ENCODE measurements at regions not wholly inside any gene's neighbourhood (a gene's known extent, or its start where the extent isn't known, plus 50 kb on each side); places are given as distances from the start of the nearest gene placed in this dataset.

GRCh38 chr15:70597056-70597603 is 166.2 kb downstream of the UACA start:
- Histone ChIP-seq H4K5ac (ENCODE audit: insufficient read length, low read depth, low read length) (no peak overlapping the region), H3K9ac (ENCODE audit: extremely low read depth, insufficient read length, low read length) (no peak overlapping the region), H3K9me3 (ENCODE audit: control insufficient read depth, low read depth, low read length) (no peaks in the 10 kb centered on the region), H3K23ac (ENCODE audit: insufficient read length, low read depth, low read length) (no peak overlapping the region), H3K4ac (ENCODE audit: low read depth, low read length) (no peak overlapping the region), H3K23me2 (ENCODE audit: insufficient read length, low read depth, low read length, poor library complexity, severe bottlenecking) (no peaks in the 10 kb centered on the region), H2AK5ac (ENCODE audit: insufficient read length, low read length) (no peak overlapping the region), H4K20me1 (ENCODE audit: control insufficient read depth, insufficient read depth, insufficient read length) (no peaks in the 10 kb centered on the region), H3T11ph (ENCODE audit: low read length) (no peak overlapping the region), H4K91ac (ENCODE audit: insufficient read length, low read depth, low read length) (no peak overlapping the region), H2BK120ac (ENCODE audit: low read depth, low read length, poor library complexity, severe bottlenecking) (no peak overlapping the region), H3K4me1 (ENCODE audit: insufficient read depth, low read length) (no peaks in the 10 kb centered on the region), H3K4me2 (ENCODE audit: insufficient read depth, insufficient read length, low read length) (no peak overlapping the region), H3K79me1 (ENCODE audit: insufficient read depth, low read depth, low read length, poor library complexity, severe bottlenecking) (no peaks in the 10 kb centered on the region), H3K18ac (ENCODE audit: insufficient read length, low read depth, low read length) (no peak overlapping the region), H2BK15ac (ENCODE audit: low read depth, low read length) (no peak overlapping the region), H3K79me2 (ENCODE audit: insufficient read depth, low read length) (no peaks in the 10 kb centered on the region), H2BK20ac (ENCODE audit: low read depth, low read length, poor library complexity, severe bottlenecking) (no peak overlapping the region), H3K56ac (ENCODE audit: insufficient read length, low read depth, low read length) (no peak overlapping the region), H2BK12ac (ENCODE audit: insufficient read length, low read depth, low read length) (no peak overlapping the region), H3K27me3 (ENCODE audit: insufficient read depth, low read length) (no peaks in the 10 kb centered on the region), H3K27ac (ENCODE audit: insufficient read length, low read depth, low read length) (no peak overlapping the region), H2AFZ (ENCODE audit: low read length) (no peak overlapping the region), H2BK5ac (ENCODE audit: insufficient read length, low read length) (no peak overlapping the region), H3K14ac (ENCODE audit: insufficient read depth, low read length) (no peak overlapping the region), H4K8ac (replicated peaks; ENCODE audit: insufficient read length, low read depth, low read length) (no peak overlapping the region)
- H3K27me3 Mint-ChIP-seq (ENCODE audit: low read depth), result no peaks in the 10 kb centered on the region; the same call in 1 of the 2 replicates
- peak; percentile 12 for DNase-seq
- H3K4me1 Mint-ChIP-seq, result peaks cover 0 to 3% of the 10 kb centered on the region in 2 experiments; a peak in 2 of 4 replicates
- no CpG with 5 or more reads among the region's 5 CpGs for WGBS (ENCODE audit: extremely low coverage, insufficient read length, low lambda C conversion rate)
- H3K4me3 Mint-ChIP-seq, result no peak overlapping the region
- H3K36me3 Mint-ChIP-seq (ENCODE audit: insufficient read depth in 1 of 3, low read depth in 3 of 3), result peaks cover 6 to 22% (median 9%) of the 10 kb centered on the region in 3 experiments; a peak in 6 of 7 replicates
- H3K9me3 Mint-ChIP-seq, result peaks cover 22 to 25% of the 10 kb centered on the region in 2 experiments
- no peak overlapping the region for H3K27ac Mint-ChIP-seq
- TF ChIP-seq, protein P1, sequence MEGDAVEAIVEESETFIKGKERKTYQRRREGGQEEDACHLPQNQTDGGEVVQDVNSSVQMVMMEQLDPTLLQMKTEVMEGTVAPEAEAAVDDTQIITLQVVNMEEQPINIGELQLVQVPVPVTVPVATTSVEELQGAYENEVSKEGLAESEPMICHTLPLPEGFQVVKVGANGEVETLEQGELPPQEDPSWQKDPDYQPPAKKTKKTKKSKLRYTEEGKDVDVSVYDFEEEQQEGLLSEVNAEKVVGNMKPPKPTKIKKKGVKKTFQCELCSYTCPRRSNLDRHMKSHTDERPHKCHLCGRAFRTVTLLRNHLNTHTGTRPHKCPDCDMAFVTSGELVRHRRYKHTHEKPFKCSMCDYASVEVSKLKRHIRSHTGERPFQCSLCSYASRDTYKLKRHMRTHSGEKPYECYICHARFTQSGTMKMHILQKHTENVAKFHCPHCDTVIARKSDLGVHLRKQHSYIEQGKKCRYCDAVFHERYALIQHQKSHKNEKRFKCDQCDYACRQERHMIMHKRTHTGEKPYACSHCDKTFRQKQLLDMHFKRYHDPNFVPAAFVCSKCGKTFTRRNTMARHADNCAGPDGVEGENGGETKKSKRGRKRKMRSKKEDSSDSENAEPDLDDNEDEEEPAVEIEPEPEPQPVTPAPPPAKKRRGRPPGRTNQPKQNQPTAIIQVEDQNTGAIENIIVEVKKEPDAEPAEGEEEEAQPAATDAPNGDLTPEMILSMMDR (conservative IDR thresholded peaks at IDR 0.05), result no peak
